Testis (tissue), 2 donors: ENCODE measurements at regions not wholly inside any gene's neighbourhood (a gene's known extent, or its start where the extent isn't known, plus 50 kb on each side); places are given as distances from the start of the nearest gene placed in this dataset.

Experiments used
- DNase-seq: peaks from one replicate; pipeline ENCODE4 v3.0.0-alpha.2; 2019
- H3K27ac ChIP-seq, 2 donors: fragments of 200-600 bp; sonication (generic); one replicate each; pipeline ENCODE4 v1.5.1; 2019
- H3K27me3 ChIP-seq: fragments of 200-600 bp; sonication (generic); one replicate; pipeline ENCODE4 v1.5.1; 2019
- H3K36me3 ChIP-seq: fragments of 200-600 bp; sonication (generic); one replicate; pipeline ENCODE4 v1.5.1; 2017; ENCODE audit warnings: low read depth; ENCODE audit errors: missing control alignments
- H3K4me1 ChIP-seq: fragments of 200-600 bp; sonication (generic); one replicate; pipeline ENCODE4 v1.5.1; 2019
- H3K4me3 ChIP-seq, 2 donors: fragments of 200-600 bp; sonication (generic); one replicate each; pipeline ENCODE4 v1.5.1; 2017 to 2019
- H3K9me3 ChIP-seq: fragments of 200-600 bp; sonication (generic); one replicate; pipeline ENCODE4 v1.5.1; 2017
- POLR2A ChIP-seq: fragments of 450-650 bp; IDR thresholded peaks from one replicate; pipeline ENCODE4 v1.6.1; 2017; ENCODE audit warnings: antibody characterized with exemption, mild to moderate bottlenecking, moderate library complexity
- WGBS, 2 donors: methylation state at CpG; one replicate each; pipeline ENCODE4 v1.1.5; 2018; 5-methylcytosine and 5-hydroxymethylcytosine counted together
- intact Hi-C: fragments of 100-400 bp; cut with DNase I; formaldehyde crosslinking; loops from one replicate; pipeline ENCODE4 v1.15.1; 2023; ENCODE audit warnings: low total_unique reads
- TF ChIP-seq, protein P1 (sequence below), 3 experiments: fragments of 450-650 bp in 2 of 3; fragments of 200-600 bp in 1 of 3; sonication (generic) in 1 of 3; IDR thresholded peaks; one replicate each; pipeline ENCODE4 v1.5.1; 2016 to 2019; ENCODE audit warnings: antibody characterized with exemption in 3 of 3, mild to moderate bottlenecking in 2 of 3, moderate library complexity in 1 of 3

DNA sequence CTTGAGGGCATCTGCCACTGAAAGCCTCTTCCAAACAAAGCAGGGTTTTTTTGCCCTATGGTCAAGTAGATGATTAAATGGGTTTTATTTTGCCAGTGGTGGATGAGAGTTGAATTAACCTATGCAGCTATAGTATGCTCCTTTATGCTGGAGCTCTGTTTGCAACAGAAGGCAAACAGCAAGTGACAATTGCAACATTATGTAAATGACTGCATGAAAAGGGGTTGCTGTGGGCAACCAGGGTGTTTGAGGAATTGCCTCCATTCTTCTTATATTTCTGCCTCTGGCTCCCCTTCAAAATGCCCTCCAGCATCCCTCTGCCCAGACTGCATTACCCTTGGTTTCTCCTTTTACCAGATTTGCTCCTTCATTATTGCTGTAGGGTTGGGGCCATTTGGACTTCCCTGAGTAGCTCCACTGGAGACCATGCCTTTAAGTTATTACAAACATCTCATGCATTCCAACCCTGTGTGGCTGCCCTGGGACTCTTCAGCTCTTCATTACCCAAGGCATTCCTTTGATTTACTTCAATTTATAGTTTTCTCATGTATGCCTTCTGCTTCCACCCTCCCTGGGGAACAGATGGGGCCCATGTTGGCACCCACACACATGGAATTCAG lies 398.4 kb downstream of the PRDM2 start:
- H3K4me3 ChIP-seq = no peak overlapping the region
- no peak for DNase-seq
- H3K9me3 ChIP-seq = no peaks in the 10 kb centered on the region
- intact Hi-C loops = no loop called here
- no peaks in the 10 kb centered on the region for H3K4me1 ChIP-seq
- no peaks in the 10 kb centered on the region for H3K36me3 ChIP-seq
- no peaks in the 10 kb centered on the region for H3K27me3 ChIP-seq
- TF ChIP-seq POLR2A = no peak
- TF ChIP-seq, protein P1, sequence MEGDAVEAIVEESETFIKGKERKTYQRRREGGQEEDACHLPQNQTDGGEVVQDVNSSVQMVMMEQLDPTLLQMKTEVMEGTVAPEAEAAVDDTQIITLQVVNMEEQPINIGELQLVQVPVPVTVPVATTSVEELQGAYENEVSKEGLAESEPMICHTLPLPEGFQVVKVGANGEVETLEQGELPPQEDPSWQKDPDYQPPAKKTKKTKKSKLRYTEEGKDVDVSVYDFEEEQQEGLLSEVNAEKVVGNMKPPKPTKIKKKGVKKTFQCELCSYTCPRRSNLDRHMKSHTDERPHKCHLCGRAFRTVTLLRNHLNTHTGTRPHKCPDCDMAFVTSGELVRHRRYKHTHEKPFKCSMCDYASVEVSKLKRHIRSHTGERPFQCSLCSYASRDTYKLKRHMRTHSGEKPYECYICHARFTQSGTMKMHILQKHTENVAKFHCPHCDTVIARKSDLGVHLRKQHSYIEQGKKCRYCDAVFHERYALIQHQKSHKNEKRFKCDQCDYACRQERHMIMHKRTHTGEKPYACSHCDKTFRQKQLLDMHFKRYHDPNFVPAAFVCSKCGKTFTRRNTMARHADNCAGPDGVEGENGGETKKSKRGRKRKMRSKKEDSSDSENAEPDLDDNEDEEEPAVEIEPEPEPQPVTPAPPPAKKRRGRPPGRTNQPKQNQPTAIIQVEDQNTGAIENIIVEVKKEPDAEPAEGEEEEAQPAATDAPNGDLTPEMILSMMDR (IDR thresholded peaks at IDR 0.05) = no peak
- no peak overlapping the region for H3K27ac ChIP-seq

DNA sequence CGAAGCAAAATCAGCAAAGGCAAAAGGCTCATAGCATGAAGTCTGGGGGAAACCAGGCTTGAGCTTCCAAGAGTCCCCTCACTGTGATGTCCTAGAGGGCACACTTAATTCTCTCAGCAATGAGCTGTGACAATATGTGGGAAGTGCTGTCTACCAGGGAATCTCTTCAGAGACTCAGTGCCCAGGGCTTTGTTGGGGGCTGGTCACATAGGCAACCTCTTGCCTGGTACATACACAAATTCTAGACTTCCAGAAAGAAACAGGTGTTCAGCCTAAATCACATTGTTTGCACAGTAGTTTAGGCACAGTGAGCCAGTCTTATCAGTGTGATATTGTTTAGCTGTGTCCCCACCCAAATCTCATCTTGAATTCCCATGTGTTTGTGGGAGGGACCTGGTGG lies 400.5 kb downstream of the PRDM2 start:
- H3K27me3 ChIP-seq = no peaks in the 10 kb centered on the region
- H3K4me1 ChIP-seq = no peaks in the 10 kb centered on the region
- no peaks in the 10 kb centered on the region for H3K36me3 ChIP-seq
- no peak overlapping the region for H3K27ac ChIP-seq
- no peak overlapping the region for H3K4me3 ChIP-seq
- WGBS, 2 donors = 100% methylated on average over 1 of the region's 1 CpG
- no peak for TF ChIP-seq POLR2A
- no peaks in the 10 kb centered on the region for H3K9me3 ChIP-seq
- intact Hi-C loops = no loop called here
- DNase-seq = no peak

DNA sequence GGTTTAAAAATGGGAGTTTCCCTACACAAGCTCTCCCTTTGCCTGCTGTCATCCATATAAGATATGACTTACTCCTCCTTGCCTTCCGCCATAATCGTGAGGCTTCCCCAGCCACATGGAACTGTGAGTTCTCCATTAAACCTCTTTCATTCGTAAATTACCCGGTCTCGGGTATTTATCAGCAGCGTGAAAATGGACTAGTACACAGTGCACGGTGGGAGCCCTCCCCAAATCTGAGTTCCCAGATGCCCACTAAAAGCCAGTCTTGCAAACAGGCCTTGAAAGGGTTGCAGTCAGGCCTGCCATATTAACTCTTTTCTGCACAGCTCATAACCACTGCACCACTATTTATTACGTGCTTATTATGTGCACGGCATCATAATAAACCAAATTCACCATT lies 400.9 kb downstream of the PRDM2 start:
- intact Hi-C loops = no loop called here
- DNase-seq = no peak
- Histone ChIP-seq H3K27ac (no peak overlapping the region), H3K36me3 (no peaks in the 10 kb centered on the region), H3K9me3 (no peaks in the 10 kb centered on the region), H3K4me1 (no peaks in the 10 kb centered on the region), H3K27me3 (no peaks in the 10 kb centered on the region), H3K4me3 (no peak overlapping the region)
- 77 to 91% methylated on average over 9 of the region's 9 CpGs for WGBS, 2 donors
- TF ChIP-seq, protein P1 (IDR thresholded peaks at IDR 0.05) = no peak
- TF ChIP-seq POLR2A = no peak

DNA sequence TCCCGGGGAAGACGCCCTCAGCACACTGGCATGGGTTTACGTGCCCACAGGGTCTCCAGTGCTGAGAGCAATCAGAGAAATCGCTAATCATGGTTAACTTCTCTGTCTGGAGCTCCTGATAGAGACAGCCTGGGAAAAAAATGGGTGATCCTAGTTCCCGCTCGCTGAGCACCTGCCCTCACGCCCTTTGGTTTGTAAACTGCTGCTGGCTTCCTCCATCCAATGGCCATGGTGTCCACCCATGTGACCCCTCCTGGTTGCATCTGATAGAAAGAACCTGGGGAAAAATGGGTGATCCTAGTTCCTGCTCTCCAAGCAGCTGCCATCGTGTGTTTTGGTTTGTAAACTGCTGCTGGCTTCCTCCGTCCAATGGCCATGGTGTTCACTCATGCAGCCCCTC lies 402.2 kb downstream of the PRDM2 start:
- DNase-seq = no peak
- H3K4me1 ChIP-seq = no peaks in the 10 kb centered on the region
- WGBS, 2 donors = 94 to 96% methylated on average over 9 of the region's 9 CpGs
- intact Hi-C loops = no loop called here
- no peak for TF ChIP-seq POLR2A
- TF ChIP-seq, protein P1 (IDR thresholded peaks at IDR 0.05) = no peak
- H3K36me3 ChIP-seq = no peaks in the 10 kb centered on the region
- H3K9me3 ChIP-seq = no peaks in the 10 kb centered on the region
- H3K4me3 ChIP-seq = no peak overlapping the region
- H3K27me3 ChIP-seq = no peaks in the 10 kb centered on the region
- H3K27ac ChIP-seq = no peak overlapping the region

DNA sequence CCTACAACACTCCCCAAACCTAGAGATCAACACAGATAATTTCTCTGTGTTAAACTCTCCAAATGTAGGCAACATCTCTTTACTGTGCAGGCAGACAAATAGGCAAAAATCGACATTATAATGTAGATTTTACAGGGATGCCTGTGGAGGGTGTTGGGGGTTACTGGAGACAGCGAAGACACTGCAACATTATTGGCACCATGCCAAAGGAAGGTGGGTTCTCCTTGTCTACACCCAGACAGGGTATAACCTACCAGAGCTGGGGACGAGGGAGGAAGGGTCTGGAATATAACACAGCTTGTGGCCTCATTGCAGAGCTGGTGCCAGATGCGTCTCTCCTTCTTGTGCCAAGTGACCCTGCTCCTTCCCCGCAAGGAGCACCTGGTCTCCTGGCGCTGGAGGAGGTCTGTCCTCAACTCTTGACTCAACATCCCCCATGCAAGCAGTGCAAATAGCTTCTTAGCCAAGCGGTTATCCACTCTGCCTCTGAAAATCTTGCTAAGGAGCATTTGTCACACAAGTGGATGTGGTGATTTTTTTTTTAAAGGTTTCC lies 404.0 kb downstream of the PRDM2 start:
- Histone ChIP-seq H3K27ac (no peak overlapping the region), H3K36me3 (no peaks in the 10 kb centered on the region), H3K9me3 (no peaks in the 10 kb centered on the region), H3K27me3 (no peaks in the 10 kb centered on the region), H3K4me1 (no peaks in the 10 kb centered on the region), H3K4me3 (no peak overlapping the region)
- DNase-seq = no peak
- intact Hi-C loops = no loop called here
- TF ChIP-seq POLR2A = no peak
- TF ChIP-seq, protein P1 (IDR thresholded peaks at IDR 0.05) = no peak
- WGBS, 2 donors = 71 to 82% methylated on average over 7 of the region's 7 CpGs
